Neuronal stem cell (in vitro differentiated cells): ENCODE measurements at regions not wholly inside any gene's neighbourhood (a gene's known extent, or its start where the extent isn't known, plus 50 kb on each side); places are given as distances from the start of the nearest gene placed in this dataset.

Source experiments
- DNase-seq: peaks from one replicate; pipeline ENCODE4 v3.0.0-alpha.2; 2013; ENCODE audit warnings: low spot score
- H2AFZ ChIP-seq: one replicate; pipeline ENCODE4 v1.6.1; 2013; ENCODE audit warnings: mild to moderate bottlenecking, low read length, inconsistent platforms
- H2AK5ac ChIP-seq: 2 replicates; pipeline ENCODE4 v1.6.1; 2013; ENCODE audit warnings: low read depth, mild to moderate bottlenecking, inconsistent platforms, low read length, moderate library complexity, mixed read lengths
- H2BK120ac ChIP-seq: 2 replicates; pipeline ENCODE4 v1.6.1; 2013; ENCODE audit warnings: low read depth, mild to moderate bottlenecking, inconsistent platforms, low read length, moderate library complexity, mixed read lengths
- H2BK12ac ChIP-seq: one replicate; pipeline ENCODE4 v1.6.1; 2013; ENCODE audit warnings: low read length, inconsistent platforms
- H2BK15ac ChIP-seq: 2 replicates; pipeline ENCODE4 v1.6.1; 2013; ENCODE audit warnings: mild to moderate bottlenecking, low read length, inconsistent platforms, mixed read lengths
- H2BK5ac ChIP-seq: one replicate; pipeline ENCODE4 v1.6.1; 2013; ENCODE audit warnings: inconsistent platforms, mild to moderate bottlenecking, low read length, moderate library complexity
- H3K14ac ChIP-seq: one replicate; pipeline ENCODE4 v1.6.1; 2013; ENCODE audit warnings: low read length, inconsistent platforms
- H3K18ac ChIP-seq: 2 replicates; pipeline ENCODE4 v1.6.1; 2013; ENCODE audit warnings: low read length, inconsistent platforms
- H3K23ac ChIP-seq: 2 replicates; pipeline ENCODE4 v1.6.1; 2013; ENCODE audit warnings: low read depth, mild to moderate bottlenecking, mixed read lengths, low read length, inconsistent platforms; ENCODE audit not compliant: poor library complexity
- H3K27ac ChIP-seq: replicated peaks from 3 replicates; pipeline ENCODE4 v1.5.1; 2013; ENCODE audit warnings: low read length, inconsistent platforms
- H3K27me3 ChIP-seq, 3 experiments: 2 replicates each; pipeline ENCODE4 v1.6.1; 2013; ENCODE audit warnings: low read length in 3 of 3, mild to moderate bottlenecking in 2 of 3, inconsistent platforms in 1 of 3, low read depth in 1 of 3, mixed read lengths in 1 of 3, moderate library complexity in 1 of 3; ENCODE audit not compliant: control insufficient read depth in 3 of 3, insufficient read depth in 3 of 3
- H3K36me3 ChIP-seq, 2 donors: replicated peaks in 1 of 2; 2 replicates each; pipeline ENCODE4 v1.6.1; 2013; ENCODE audit warnings: low read length in 2 of 2; ENCODE audit not compliant: control insufficient read depth in 2 of 2, insufficient read depth in 2 of 2
- H3K4ac ChIP-seq: 2 replicates; pipeline ENCODE4 v1.6.1; 2013; ENCODE audit warnings: inconsistent platforms, mild to moderate bottlenecking, low read length, moderate library complexity
- H3K4me1 ChIP-seq, 2 donors: 1 replicate in 1 of 2; 2 replicates in 1 of 2; pipeline ENCODE4 v1.6.1; 2013; ENCODE audit warnings: low read length in 2 of 2, low read depth in 1 of 2; ENCODE audit not compliant: control insufficient read depth in 2 of 2, insufficient read depth in 1 of 2
- H3K4me2 ChIP-seq: one replicate; pipeline ENCODE4 v1.6.1; 2013; ENCODE audit warnings: mild to moderate bottlenecking, low read length, inconsistent platforms; ENCODE audit not compliant: insufficient read depth, poor library complexity, severe bottlenecking
- H3K4me3 ChIP-seq, 2 donors: 2 replicates each; pipeline ENCODE4 v1.5.1; 2013; ENCODE audit warnings: low read length in 2 of 2, mild to moderate bottlenecking in 2 of 2, inconsistent platforms in 1 of 2, moderate library complexity in 1 of 2
- H3K79me1 ChIP-seq: one replicate; pipeline ENCODE4 v1.6.1; 2013; ENCODE audit warnings: low read depth, mild to moderate bottlenecking, inconsistent platforms, low read length, moderate library complexity
- H3K9ac ChIP-seq: one replicate; pipeline ENCODE4 v1.6.1; 2013; ENCODE audit warnings: mild to moderate bottlenecking, low read depth, low read length, inconsistent platforms; ENCODE audit not compliant: poor library complexity
- H3K9me3 ChIP-seq, 2 donors: replicated peaks in 1 of 2; 2 replicates each; pipeline versions ENCODE3 to v1.6.1; 2013; ENCODE audit warnings: low read length in 2 of 2, mild to moderate bottlenecking in 2 of 2, inconsistent platforms in 1 of 2, low read depth in 1 of 2, mixed read lengths in 1 of 2, moderate library complexity in 1 of 2; ENCODE audit not compliant: control insufficient read depth in 2 of 2, insufficient read depth in 1 of 2
- H4K8ac ChIP-seq: one replicate; pipeline ENCODE4 v1.6.1; 2013; ENCODE audit warnings: low read depth, mild to moderate bottlenecking, inconsistent platforms, low read length, moderate library complexity
- H4K91ac ChIP-seq: one replicate; pipeline ENCODE4 v1.6.1; 2013; ENCODE audit warnings: low read length, low read depth, mild to moderate bottlenecking, inconsistent platforms; ENCODE audit not compliant: poor library complexity
- WGBS, 2 donors: extraction: QIAGEN DNeasy Blood & Tissue Kit; methylation state at CpG; one replicate each; pipeline ENCODE4 v1.1.7; 2013; ENCODE audit warnings: missing lambda C conversion rate in 2 of 2, mixed read lengths in 1 of 2; ENCODE audit not compliant: insufficient read length in 2 of 2, insufficient replicate concordance in 1 of 2; ENCODE audit errors: extremely low coverage in 2 of 2; 5-methylcytosine and 5-hydroxymethylcytosine counted together

DNA sequence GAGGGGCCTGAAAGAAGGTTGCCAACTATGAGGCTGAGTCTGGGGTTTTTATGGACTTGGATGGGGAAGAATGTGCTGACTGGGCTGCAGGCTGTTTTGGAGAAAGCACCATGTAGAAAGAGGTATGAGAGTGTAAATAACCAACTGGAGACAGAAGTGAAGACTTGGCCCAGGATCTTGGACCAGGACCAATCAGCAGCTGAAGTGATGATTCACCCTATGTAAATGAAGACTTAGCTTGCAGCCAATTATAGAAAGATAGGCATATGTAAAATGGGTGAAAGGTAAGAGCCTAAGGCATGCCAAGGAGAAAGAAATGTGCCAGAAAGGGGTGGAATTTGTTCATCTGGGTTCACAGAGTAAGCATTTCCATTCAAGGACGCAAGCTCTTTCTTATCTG lies 856.7 kb upstream of the PRKX start:
- H2BK15ac ChIP-seq = no peak overlapping the region
- H2BK120ac ChIP-seq = no peak overlapping the region
- no peak overlapping the region for H3K27ac ChIP-seq
- no peaks in the 10 kb centered on the region for H3K79me1 ChIP-seq
- H3K4me2 ChIP-seq = no peak overlapping the region
- no peak overlapping the region for H2BK5ac ChIP-seq
- no peak overlapping the region for H3K18ac ChIP-seq
- whole genome bisulfite sequencing, 2 donors = no CpG with 5 or more reads among the region's 1 CpG
- no peak overlapping the region for H3K4ac ChIP-seq
- H4K8ac ChIP-seq = no peak overlapping the region
- no peaks in the 10 kb centered on the region for H3K9me3 ChIP-seq
- H3K4me3 ChIP-seq = no peak overlapping the region
- H3K36me3 ChIP-seq = no peaks in the 10 kb centered on the region
- no peak overlapping the region for H3K14ac ChIP-seq
- no peak overlapping the region for H2AK5ac ChIP-seq
- H3K9ac ChIP-seq = no peak overlapping the region
- no peak overlapping the region for H3K23ac ChIP-seq
- no peak overlapping the region for H4K91ac ChIP-seq
- no peak overlapping the region for H2BK12ac ChIP-seq
- H3K4me1 ChIP-seq = no peaks in the 10 kb centered on the region
- no peak overlapping the region for H2AFZ ChIP-seq
- no peak for DNase-seq
- no peaks in the 10 kb centered on the region for H3K27me3 ChIP-seq

DNA sequence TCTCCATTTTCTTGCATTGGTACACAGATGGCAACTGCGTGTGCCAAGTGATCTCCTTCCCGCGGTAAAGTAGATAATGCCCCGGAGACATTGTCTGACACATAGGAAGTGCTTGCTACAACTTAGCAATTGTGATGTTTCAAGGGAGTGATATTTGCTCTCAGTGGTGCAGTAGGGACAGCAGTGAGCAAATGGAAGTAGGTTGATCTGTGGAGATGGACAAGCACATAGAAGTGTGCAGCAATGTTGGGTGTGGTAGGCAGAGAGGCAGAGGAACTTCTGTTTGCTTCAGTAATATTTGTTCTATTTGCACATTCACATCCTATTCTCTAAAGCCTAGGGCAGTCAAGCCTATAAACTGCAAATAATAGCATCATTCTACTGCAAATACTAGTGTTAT lies 846.7 kb upstream of the PRKX start:
- Histone ChIP-seq H2AFZ (no peak overlapping the region), H2BK120ac (no peak overlapping the region)

DNA sequence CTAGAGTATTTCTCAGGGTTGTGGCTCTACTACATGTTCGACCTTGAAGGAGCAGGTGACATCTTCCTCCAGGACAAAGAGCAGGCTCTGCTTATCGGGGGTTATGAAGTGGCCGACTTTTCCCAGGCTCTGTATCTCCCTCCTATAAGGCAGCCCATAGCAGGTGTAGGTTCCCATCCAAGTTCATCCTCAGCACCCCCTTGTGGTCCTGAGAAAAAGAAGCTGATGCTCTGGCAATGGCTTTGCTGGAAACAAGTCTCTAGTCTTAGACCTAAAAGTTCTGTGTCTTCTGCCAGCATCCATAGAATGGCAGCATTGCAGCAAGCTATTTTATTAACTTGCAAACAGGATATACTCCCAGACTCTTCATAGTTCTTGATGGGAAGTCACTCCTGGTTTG lies 836.6 kb upstream of the PRKX start:
- no peak overlapping the region for H3K4ac ChIP-seq
- H3K36me3 ChIP-seq = no peaks in the 10 kb centered on the region
- no peak overlapping the region for H2BK12ac ChIP-seq
- no peak overlapping the region for H3K23ac ChIP-seq
- no peak overlapping the region for H4K91ac ChIP-seq
- no peaks in the 10 kb centered on the region for H3K9me3 ChIP-seq
- no peak overlapping the region for H3K4me3 ChIP-seq
- no peak overlapping the region for H4K8ac ChIP-seq
- no peak overlapping the region for H3K4me2 ChIP-seq
- no peak overlapping the region for H3K9ac ChIP-seq
- H2BK15ac ChIP-seq = no peak overlapping the region
- H3K27me3 ChIP-seq = no peaks in the 10 kb centered on the region
- DNase-seq = no peak
- no peaks in the 10 kb centered on the region for H3K4me1 ChIP-seq
- no CpG with 5 or more reads among the region's 3 CpGs for WGBS, 2 donors
- no peak overlapping the region for H3K27ac ChIP-seq
- H3K18ac ChIP-seq = no peak overlapping the region
- no peaks in the 10 kb centered on the region for H3K79me1 ChIP-seq
- no peak overlapping the region for H2BK120ac ChIP-seq
- no peak overlapping the region for H2AK5ac ChIP-seq
- no peak overlapping the region for H2BK5ac ChIP-seq
- no peak overlapping the region for H3K14ac ChIP-seq
- H2AFZ ChIP-seq = no peak overlapping the region

More for the DNA sequence above, 846.7 kb upstream of the PRKX start:
- H3K27me3 ChIP-seq = no peaks in the 10 kb centered on the region
- H3K36me3 ChIP-seq = no peaks in the 10 kb centered on the region
- H3K9me3 ChIP-seq = no peaks in the 10 kb centered on the region
- no CpG with 5 or more reads among the region's 4 CpGs for WGBS, 2 donors
- no peak overlapping the region for H3K14ac ChIP-seq
- H3K18ac ChIP-seq = no peak overlapping the region
- DNase-seq = no peak
- no peak overlapping the region for H3K9ac ChIP-seq
- no peaks in the 10 kb centered on the region for H3K79me1 ChIP-seq
- H4K8ac ChIP-seq = no peak overlapping the region
- no peak overlapping the region for H3K23ac ChIP-seq
- H2BK12ac ChIP-seq = no peak overlapping the region
- no peak overlapping the region for H3K4me3 ChIP-seq
- H2BK15ac ChIP-seq = no peak overlapping the region
- no peak overlapping the region for H2BK5ac ChIP-seq
- H4K91ac ChIP-seq = no peak overlapping the region
- no peak overlapping the region for H3K27ac ChIP-seq
- H3K4me2 ChIP-seq = no peak overlapping the region
- no peak overlapping the region for H2AK5ac ChIP-seq
- no peaks in the 10 kb centered on the region for H3K4me1 ChIP-seq
- H3K4ac ChIP-seq = no peak overlapping the region

DNA sequence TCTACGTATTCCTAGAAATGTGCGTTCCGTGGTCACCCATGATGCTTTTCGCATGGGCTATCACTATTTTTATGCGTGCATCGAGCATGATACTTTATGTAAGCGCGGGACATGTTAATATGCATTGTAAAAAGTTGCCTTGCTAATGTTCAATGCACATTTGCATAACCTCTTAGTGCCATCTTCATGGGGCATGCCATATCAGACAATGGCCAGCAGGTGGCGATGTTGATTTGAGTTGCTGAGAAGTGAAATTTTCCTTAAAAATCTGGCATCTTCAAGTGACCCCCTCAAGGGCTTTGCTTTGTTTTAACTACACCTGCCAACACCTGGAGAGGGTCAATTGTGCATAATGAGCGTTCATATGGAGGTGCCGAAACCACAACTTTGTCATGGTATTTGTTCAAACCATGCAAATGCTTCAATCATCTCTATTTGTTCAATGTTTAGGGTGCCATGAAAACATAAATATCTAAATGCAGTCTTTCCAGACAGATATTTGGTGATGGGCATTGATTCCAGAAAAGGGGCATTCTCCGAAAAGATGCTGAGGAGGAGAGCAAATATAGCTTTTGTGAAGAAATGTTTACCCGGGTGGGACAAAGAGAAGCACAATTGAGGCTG lies 833.9 kb upstream of the PRKX start:
- Histone ChIP-seq H3K9ac (no peak overlapping the region), H3K27ac (no peak overlapping the region), H3K27me3 (no peaks in the 10 kb centered on the region), H2AK5ac (no peak overlapping the region), H3K4me1 (no peaks in the 10 kb centered on the region), H2BK5ac (no peak overlapping the region), H3K4me3 (no peak overlapping the region), H2BK12ac (no peak overlapping the region), H3K18ac (no peak overlapping the region), H4K91ac (no peak overlapping the region), H3K23ac (no peak overlapping the region), H3K9me3 (no peaks in the 10 kb centered on the region), H3K36me3 (no peaks in the 10 kb centered on the region), H3K4ac (no peak overlapping the region), H4K8ac (no peak overlapping the region), H3K4me2 (no peak overlapping the region), H2BK15ac (no peak overlapping the region), H2AFZ (no peak overlapping the region), H3K14ac (no peak overlapping the region), H3K79me1 (no peaks in the 10 kb centered on the region), H2BK120ac (no peak overlapping the region)
- peak; percentile 46 for DNase-seq
- no CpG with 5 or more reads among the region's 13 CpGs for WGBS, 2 donors
